HG02642 (cell line): ENCODE measurements at regions not wholly inside any gene's neighbourhood (a gene's known extent, or its start where the extent isn't known, plus 50 kb on each side); places are given as distances from the start of the nearest gene placed in this dataset.

Experiments used
- ATAC-seq: cut with Tn5 transposase; IDR thresholded peaks from one replicate; pipeline ENCODE4 v1.9.1; 2021; ENCODE audit warnings: mild to moderate bottlenecking; ENCODE audit not compliant: unreplicated experiment, poor library complexity

GRCh38 chr20:16220826-16221225 lies 352.4 kb downstream of the KIF16B start:
- ATAC-seq = no peak

GRCh38 chr20:16219182-16219581 lies 354.1 kb downstream of the KIF16B start:
- no peak for ATAC-seq

GRCh38 chr20:16216914-16217230 lies 356.4 kb downstream of the KIF16B start:
- no peak for ATAC-seq

- no peak for ATAC-seq
Observed at GRCh38 chr20:16216227-16216913, 356.9 kb downstream of the KIF16B start.

DNA sequence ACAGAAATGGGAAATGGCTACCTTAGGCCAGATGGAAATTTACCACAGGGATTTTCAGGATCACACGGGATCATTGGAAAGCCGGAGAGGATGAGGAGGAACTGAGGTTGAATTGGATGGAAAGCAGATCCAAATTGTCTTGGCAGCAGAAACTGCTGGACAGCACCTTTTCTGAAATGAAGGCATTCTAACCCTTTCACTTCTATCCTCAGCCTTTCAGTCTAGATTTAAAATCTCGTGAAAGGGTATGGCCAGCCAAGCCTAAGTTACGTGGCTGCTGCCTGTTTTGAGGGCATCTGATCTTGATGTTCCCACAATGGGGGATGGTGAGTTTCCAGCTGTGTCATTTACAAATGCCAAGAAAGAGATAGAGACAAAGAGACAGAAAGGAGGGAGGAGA lies 358.2 kb downstream of the KIF16B start:
- ATAC-seq = no peak

DNA sequence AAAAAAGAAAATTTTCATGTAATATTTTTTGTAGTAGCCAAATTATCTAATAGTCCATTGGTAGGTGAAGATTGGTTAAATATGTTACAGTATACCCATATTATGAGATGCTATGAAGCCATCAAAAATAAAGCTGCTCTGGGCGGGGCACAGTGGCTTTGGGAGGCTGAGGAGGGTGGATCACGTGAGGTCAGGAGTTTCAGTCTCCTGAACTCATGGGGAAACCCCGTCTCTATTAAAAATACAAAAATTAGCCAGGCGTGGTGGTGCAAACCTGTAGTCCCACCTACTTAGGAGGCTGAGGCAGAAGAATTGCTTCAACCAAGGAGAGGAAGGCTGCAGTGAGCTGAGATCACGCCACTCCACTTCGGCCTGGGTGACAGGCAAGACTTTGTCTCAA lies 360.5 kb downstream of the KIF16B start:
- no peak for ATAC-seq

- ATAC-seq = no peak
Observed at GRCh38 chr20:16209951-16210361, 363.3 kb downstream of the KIF16B start.

GRCh38 chr20:16209357-16209756 lies 363.9 kb downstream of the KIF16B start:
- no peak for ATAC-seq

DNA sequence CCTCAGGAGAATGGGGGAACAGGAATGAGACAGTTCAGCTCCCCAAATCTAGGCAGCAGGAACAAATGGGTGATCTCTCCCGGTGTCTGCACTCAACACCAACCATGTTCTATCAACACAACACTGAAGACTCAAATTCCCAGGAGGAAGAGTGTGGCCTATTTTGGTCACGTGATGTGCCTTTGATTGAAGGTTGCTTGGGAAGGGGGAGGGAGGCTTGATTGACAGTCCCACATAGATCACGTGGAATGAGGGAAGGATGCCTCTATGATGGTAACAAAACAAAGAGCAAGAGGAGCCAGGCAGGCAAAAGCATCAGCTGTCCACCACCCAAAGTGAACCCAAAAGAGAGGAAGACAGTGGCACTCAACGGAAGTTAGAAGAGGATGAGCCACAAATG lies 364.8 kb downstream of the KIF16B start:
- no peak for ATAC-seq

- no peak for ATAC-seq
Observed at GRCh38 chr20:16206817-16207216, 366.4 kb downstream of the KIF16B start.

DNA sequence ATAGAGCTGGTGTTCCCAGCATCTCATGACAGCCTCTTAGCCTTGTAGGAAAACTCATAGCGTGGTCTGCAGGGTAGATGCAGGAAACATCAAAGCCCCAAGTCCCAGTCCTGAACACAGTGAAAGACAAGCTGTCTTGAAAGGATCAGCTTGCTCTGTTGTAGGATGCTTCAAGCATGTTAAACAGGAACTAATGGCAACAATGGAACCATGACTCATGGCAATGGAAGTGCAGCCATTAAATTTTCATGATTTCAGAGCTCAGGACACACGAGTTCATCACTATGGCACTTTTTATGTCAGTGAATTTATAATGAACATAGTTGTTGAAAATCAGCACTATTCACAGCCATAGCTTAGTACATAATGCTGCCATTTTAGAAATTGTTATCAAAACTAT lies 367.7 kb downstream of the KIF16B start:
- ATAC-seq = no peak

DNA sequence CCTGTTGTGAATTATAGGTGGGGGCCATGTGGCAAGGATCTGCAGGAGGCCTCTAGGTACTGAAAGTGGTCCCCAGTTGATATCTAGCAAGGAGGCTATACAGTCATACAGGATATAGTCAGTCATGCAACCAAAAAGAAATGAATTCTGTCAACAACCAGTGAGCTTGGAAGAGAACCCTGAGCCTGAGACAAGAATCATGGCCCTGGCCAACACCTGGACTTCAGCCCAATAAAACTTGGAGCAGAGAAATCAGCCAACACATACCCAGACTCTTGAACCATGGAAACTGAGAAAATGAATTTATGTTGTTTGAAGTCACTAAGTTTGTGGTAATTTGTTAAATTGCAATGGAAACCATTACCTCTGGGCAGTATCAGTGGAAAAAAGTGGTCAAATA lies 370.2 kb downstream of the KIF16B start:
- ATAC-seq = no peak

DNA sequence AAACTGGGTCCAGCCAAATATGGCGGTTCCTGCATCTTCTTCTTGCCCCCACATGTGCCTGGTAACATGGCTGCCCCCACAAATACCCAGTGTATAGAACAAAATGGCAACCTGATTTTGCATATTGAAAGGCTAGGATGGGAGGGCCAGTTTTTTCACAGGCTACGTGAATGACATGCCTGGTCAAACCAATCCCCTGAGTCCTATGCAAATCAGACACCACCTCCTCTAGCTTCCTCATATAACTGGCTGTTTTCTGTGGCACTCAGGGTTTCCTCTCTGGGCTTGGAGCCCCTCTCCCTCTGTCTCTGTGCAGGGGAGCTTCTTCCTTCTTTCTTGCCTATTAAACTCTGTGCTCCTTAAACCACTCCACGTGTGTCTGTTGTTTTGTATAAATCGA lies 372.1 kb downstream of the KIF16B start:
- ATAC-seq = no peak

- ATAC-seq = no peak
Observed at GRCh38 chr20:16197696-16198095, 375.6 kb downstream of the KIF16B start.

GRCh38 chr20:16195671-16196070 lies 377.6 kb downstream of the KIF16B start:
- no peak for ATAC-seq

- ATAC-seq = no peak
Observed at GRCh38 chr20:16194617-16195360, 378.5 kb downstream of the KIF16B start.

GRCh38 chr20:16191496-16191895 lies 381.8 kb downstream of the KIF16B start:
- no peak for ATAC-seq

DNA sequence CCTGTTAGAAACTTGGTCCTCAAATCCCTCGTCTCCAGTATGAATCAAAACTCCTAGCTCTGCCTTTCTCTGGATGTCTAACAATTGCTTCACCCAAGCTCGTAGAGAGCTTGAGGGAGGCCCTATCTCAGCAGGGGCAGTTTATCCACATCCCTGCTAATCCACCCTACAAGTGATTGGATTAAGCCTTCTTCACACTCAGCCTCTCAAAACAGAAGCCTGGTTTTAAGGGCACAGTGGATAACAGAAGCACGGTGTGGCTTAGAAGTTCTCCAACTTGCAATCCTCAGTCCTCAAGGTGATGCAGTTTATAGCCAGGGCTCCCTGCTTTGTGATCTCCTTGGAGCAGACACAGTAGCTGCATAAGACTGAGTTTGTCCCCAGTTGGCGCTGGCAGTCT lies 383.9 kb downstream of the KIF16B start:
- ATAC-seq = no peak

DNA sequence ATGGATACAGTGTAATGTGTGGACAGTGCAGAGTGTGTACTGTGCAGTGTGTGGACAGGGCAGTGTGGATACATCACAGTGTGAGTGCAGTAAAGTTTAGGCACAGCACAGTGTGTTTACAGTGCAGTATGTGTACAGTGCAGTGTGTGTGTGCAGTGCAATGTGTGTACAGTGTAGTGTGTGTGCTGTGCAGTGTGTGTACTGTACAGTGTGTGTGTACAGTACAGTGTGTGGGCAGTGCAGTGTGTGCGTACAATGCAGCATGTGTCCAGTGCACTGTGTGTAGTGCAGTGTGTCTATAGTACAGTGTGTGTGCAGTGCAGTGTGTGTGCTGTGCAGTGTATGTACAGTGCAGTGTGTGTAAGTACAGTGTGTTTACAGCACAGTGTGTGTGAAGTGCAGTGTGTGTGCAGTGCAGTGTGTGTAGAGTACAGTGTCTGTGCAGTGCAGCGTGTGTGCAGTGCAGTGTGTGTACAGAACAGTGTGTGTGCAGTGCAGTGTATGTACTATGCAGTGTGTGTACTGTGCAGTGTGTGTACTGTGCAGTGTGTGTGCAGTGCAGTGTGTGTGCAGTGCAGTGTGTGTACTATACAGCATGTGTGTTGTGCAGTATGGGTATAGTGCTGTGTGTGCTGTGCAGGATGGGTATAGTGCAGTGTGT lies 385.2 kb downstream of the KIF16B start:
- ATAC-seq = no peak

GRCh38 chr20:16179919-16180318 lies 393.3 kb downstream of the KIF16B start:
- ATAC-seq = no peak

DNA sequence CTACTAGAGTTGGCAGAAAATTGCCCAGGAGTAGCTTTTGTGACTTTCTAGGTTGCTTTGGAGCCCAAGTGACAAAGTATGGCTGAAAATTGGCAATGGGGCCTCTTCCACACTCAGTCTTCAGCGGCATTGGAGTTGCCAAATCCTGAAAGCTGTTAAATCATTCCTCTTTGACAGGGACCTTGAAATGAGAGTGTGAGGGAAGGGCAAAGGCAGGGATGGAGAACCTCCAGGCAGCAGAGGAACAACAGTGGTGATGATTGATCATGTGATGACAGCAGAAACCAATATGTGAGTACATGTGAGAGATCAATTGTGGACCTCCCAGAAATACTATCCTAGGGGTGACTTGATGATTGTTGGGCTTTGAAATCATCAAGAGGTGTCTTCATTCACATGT lies 393.9 kb downstream of the KIF16B start:
- ATAC-seq = no peak
